CD14-positive monocyte (primary cell): ENCODE measurements at regions not wholly inside any gene's neighbourhood (a gene's known extent, or its start where the extent isn't known, plus 50 kb on each side); places are given as distances from the start of the nearest gene placed in this dataset.

Experiments used
- DNase-seq, 3 donors: peaks; one replicate each; pipeline ENCODE4 v3.0.0-alpha.2; 2011 to 2022
- H2AFZ ChIP-seq: 2 replicates; pipeline ENCODE4 v1.6.0; 2012; ENCODE audit warnings: mild to moderate bottlenecking, low read depth, low read length, inconsistent platforms; ENCODE audit not compliant: insufficient read depth, poor library complexity, severe bottlenecking
- H3K27ac ChIP-seq, 2 donors: 1 replicate in 1 of 2; 2 replicates in 1 of 2; pipeline ENCODE4 v1.5.1; 2012 to 2013; ENCODE audit warnings: low read length in 2 of 2, control low read depth in 1 of 2, inconsistent platforms in 1 of 2, low read depth in 1 of 2, mild to moderate bottlenecking in 1 of 2
- H3K27me3 ChIP-seq, 2 donors: one replicate each; pipeline versions ENCODE4 v1.6.0 to v1.6.1; 2011 to 2013; ENCODE audit warnings: low read length in 2 of 2; ENCODE audit not compliant: control insufficient read depth in 2 of 2, insufficient read depth in 2 of 2
- H3K36me3 ChIP-seq, 2 donors: replicated peaks in 1 of 2; 1 replicate in 1 of 2; 2 replicates in 1 of 2; pipeline versions ENCODE4 v1.5.1 to v1.6.1; 2012 to 2013; ENCODE audit warnings: low read length in 2 of 2, control low read depth in 1 of 2, inconsistent platforms in 1 of 2, mild to moderate bottlenecking in 1 of 2; ENCODE audit not compliant: insufficient read depth in 2 of 2, control insufficient read depth in 1 of 2
- H3K4me1 ChIP-seq, 2 donors: 1 replicate in 1 of 2; 2 replicates in 1 of 2; pipeline versions ENCODE4 v1.5.1 to v1.6.1; 2012 to 2013; ENCODE audit warnings: low read length in 2 of 2, control low read depth in 1 of 2, inconsistent platforms in 1 of 2, mild to moderate bottlenecking in 1 of 2, moderate library complexity in 1 of 2; ENCODE audit not compliant: insufficient read depth in 2 of 2, control insufficient read depth in 1 of 2
- H3K4me2 ChIP-seq: replicated peaks from 2 replicates; pipeline ENCODE3; 2012; ENCODE audit warnings: low read length, moderate library complexity, mild to moderate bottlenecking; ENCODE audit not compliant: poor library complexity, severe bottlenecking; ENCODE audit errors: extremely low read depth
- H3K4me3 ChIP-seq, 3 experiments: fragments of 200-600 bp in 1 of 3; sonication (generic) in 1 of 3; replicated peaks in 1 of 3; 1 replicate in 2 of 3; 2 replicates in 1 of 3; pipeline ENCODE4 v1.5.1; 2011 to 2013; ENCODE audit warnings: low read length in 3 of 3, mild to moderate bottlenecking in 3 of 3, control low read depth in 2 of 3, low read depth in 2 of 3, inconsistent platforms in 1 of 3, moderate library complexity in 1 of 3
- H3K79me2 ChIP-seq: 2 replicates; pipeline ENCODE4 v1.6.0; 2012; ENCODE audit warnings: mild to moderate bottlenecking, control low read depth, inconsistent platforms, low read length, moderate library complexity; ENCODE audit not compliant: insufficient read depth
- H3K9ac ChIP-seq: 2 replicates; pipeline ENCODE4 v1.6.0; 2017; ENCODE audit warnings: low read length, mild to moderate bottlenecking; ENCODE audit not compliant: insufficient read depth, poor library complexity, severe bottlenecking
- H3K9me3 ChIP-seq, 2 donors: replicated peaks in 1 of 2; 1 replicate in 1 of 2; 2 replicates in 1 of 2; pipeline versions ENCODE4 v1.5.1 to v1.6.1; 2012 to 2013; ENCODE audit warnings: low read length in 2 of 2, control low read depth in 1 of 2; ENCODE audit not compliant: control insufficient read depth in 1 of 2, insufficient read depth in 1 of 2
- H4K20me1 ChIP-seq: 2 replicates; pipeline ENCODE4 v1.6.0; 2012; ENCODE audit warnings: mild to moderate bottlenecking, low read length, control low read depth, moderate library complexity; ENCODE audit not compliant: insufficient read depth
- H3K27ac Mint-ChIP-seq, 7 donors: one replicate each; pipeline ENCODE4 v1.8.0; 2020; ENCODE audit warnings: mild to moderate bottlenecking in 7 of 7, mixed read lengths in 7 of 7, moderate library complexity in 6 of 7, inconsistent platforms in 2 of 7
- H3K27me3 Mint-ChIP-seq, 3 donors: one replicate each; pipeline ENCODE4 v1.8.0; 2021 to 2022; ENCODE audit warnings: low read depth in 3 of 3, mild to moderate bottlenecking in 3 of 3, mixed read lengths in 3 of 3, moderate library complexity in 3 of 3, inconsistent platforms in 1 of 3
- H3K36me3 Mint-ChIP-seq, 2 donors: one replicate each; pipeline ENCODE4 v1.8.0; 2020; ENCODE audit warnings: mixed read lengths in 2 of 2, inconsistent platforms in 1 of 2, mild to moderate bottlenecking in 1 of 2
- H3K4me1 Mint-ChIP-seq: one replicate; pipeline ENCODE4 v1.8.0; 2020; ENCODE audit warnings: mild to moderate bottlenecking, mixed read lengths
- H3K4me3 Mint-ChIP-seq, 2 donors: one replicate each; pipeline ENCODE4 v1.8.0; 2020; ENCODE audit warnings: mild to moderate bottlenecking in 2 of 2, mixed read lengths in 2 of 2, moderate library complexity in 1 of 2
- H3K9me3 Mint-ChIP-seq, 7 donors: one replicate each; pipeline ENCODE4 v1.8.0; 2020 to 2022; ENCODE audit warnings: mixed read lengths in 7 of 7, mild to moderate bottlenecking in 6 of 7, moderate library complexity in 6 of 7, inconsistent platforms in 2 of 7
- WGBS: methylation state at CpG from one replicate; pipeline ENCODE4 v1.1.5; 2013; ENCODE audit warnings: missing lambda C conversion rate; ENCODE audit not compliant: insufficient coverage; 5-methylcytosine and 5-hydroxymethylcytosine counted together
- intact Hi-C, 2 donors: fragments of 100-400 bp; cut with micrococcal nuclease; formaldehyde crosslinking; loops; one replicate each; pipeline versions ENCODE4 v1.15.0 to v1.15.1; 2023
- TF ChIP-seq, protein P1 (sequence below): fragments of 200-600 bp; IDR thresholded peaks from one replicate; pipeline ENCODE4 v1.8.0; 2022; ENCODE audit warnings: antibody characterized with exemption, mild to moderate bottlenecking

GRCh38 chr1:78839704-78840277 is 166.7 kb downstream of the ADGRL4 start:
- H3K9me3 ChIP-seq = no peaks in the 10 kb centered on the region
- Mint-ChIP-seq H3K9me3 (no peaks in the 10 kb centered on the region), H3K27me3 (no peaks in the 10 kb centered on the region), H3K27ac (no peak overlapping the region), H3K4me1 (peaks cover 6% of the 10 kb centered on the region), H3K4me3 (no peak overlapping the region), H3K36me3 (no peaks in the 10 kb centered on the region)
- TF ChIP-seq, protein P1, sequence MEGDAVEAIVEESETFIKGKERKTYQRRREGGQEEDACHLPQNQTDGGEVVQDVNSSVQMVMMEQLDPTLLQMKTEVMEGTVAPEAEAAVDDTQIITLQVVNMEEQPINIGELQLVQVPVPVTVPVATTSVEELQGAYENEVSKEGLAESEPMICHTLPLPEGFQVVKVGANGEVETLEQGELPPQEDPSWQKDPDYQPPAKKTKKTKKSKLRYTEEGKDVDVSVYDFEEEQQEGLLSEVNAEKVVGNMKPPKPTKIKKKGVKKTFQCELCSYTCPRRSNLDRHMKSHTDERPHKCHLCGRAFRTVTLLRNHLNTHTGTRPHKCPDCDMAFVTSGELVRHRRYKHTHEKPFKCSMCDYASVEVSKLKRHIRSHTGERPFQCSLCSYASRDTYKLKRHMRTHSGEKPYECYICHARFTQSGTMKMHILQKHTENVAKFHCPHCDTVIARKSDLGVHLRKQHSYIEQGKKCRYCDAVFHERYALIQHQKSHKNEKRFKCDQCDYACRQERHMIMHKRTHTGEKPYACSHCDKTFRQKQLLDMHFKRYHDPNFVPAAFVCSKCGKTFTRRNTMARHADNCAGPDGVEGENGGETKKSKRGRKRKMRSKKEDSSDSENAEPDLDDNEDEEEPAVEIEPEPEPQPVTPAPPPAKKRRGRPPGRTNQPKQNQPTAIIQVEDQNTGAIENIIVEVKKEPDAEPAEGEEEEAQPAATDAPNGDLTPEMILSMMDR = peak; percentile 69
- no peaks in the 10 kb centered on the region for H3K79me2 ChIP-seq
- no peaks in the 10 kb centered on the region for H3K27me3 ChIP-seq
- H2AFZ ChIP-seq = no peak overlapping the region
- H3K4me2 ChIP-seq = no peak overlapping the region
- DNase-seq = peak in 2 of 3 donors; percentile 7 to 11
- no CpG with 5 or more reads among the region's 2 CpGs for WGBS
- no peak overlapping the region for H3K4me3 ChIP-seq
- no peak overlapping the region for H3K9ac ChIP-seq
- no peaks in the 10 kb centered on the region for H4K20me1 ChIP-seq
- intact Hi-C loops = loop anchor here in 1 of 2 donors (5.0 kb wide), 1 partner anchor 513 kb away; no protein-coding TSS in a partner anchor
- H3K36me3 ChIP-seq = no peaks in the 10 kb centered on the region
- no peaks in the 10 kb centered on the region for H3K4me1 ChIP-seq
- H3K27ac ChIP-seq = no peak overlapping the region
